Esophagus mucosa (tissue), 1 donor: ENCODE measurements at regions not wholly inside any gene's neighbourhood (a gene's known extent, or its start where the extent isn't known, plus 50 kb on each side); places are given as distances from the start of the nearest gene placed in this dataset.
A peak's percentile ranks its signal among the peaks of the same experiment; 100 is the strongest.
"Not testable (repeated sequence)": the region's sequence is repeated elsewhere in the genome, so short reads cannot be mapped to it uniquely, and the experiment has no call there.

Experiments
- ATAC-seq: fragments of 200-7000 bp; cut with Tn5 transposase; one replicate; pipeline ENCODE4 v1.9.1; 2020
- donor health status: DM: yes; HTN: yes; CAD: no.

DNA sequence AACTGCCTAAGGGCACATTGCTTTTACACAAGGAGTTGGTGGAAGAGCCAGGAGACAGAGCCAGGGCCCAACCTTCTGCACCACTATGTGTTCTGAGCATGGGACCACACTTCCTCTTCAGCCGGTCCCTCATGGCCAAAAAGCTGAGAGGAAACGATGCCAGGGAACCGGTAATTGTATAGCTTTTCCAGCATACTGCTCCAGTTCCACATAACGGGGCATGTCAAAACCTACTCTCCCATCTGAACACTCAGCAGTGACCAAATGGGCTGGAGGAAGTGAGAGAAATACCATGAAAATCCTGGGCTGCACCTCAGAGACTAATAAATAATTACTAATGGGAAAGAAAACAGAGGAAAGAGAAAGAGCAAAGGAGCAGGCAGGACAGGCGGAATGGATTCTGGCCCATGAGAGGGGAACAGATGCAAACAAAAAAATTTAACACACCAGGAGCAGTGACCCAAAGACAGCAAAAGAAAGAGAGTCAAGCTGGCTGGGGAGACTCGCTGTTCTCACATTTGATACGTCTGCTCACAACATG lies 52.0 kb upstream of the BMP2 start:
- no peak for ATAC-seq

DNA sequence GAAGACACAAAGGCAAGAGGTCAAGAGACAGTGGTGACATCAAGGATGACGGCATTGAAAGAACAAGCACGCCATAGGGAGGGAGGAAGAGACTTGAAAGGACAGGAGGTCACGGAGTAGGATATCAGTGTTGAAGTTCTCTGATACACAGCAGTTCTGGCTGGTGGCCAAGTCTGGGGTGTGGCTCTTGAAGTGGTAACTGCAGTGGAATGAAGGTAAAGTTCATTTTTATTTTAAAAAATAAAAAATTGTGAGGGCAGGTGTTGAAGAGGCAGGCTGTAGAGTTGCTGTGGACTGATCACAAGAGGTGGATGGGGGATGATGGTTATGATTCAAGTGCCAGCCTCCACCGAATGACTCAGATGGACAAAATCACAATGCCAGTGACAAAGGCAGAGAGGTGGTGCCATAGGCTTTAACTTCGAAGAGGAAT lies 53.2 kb upstream of the BMP2 start:
- peak; percentile 53 for ATAC-seq

DNA sequence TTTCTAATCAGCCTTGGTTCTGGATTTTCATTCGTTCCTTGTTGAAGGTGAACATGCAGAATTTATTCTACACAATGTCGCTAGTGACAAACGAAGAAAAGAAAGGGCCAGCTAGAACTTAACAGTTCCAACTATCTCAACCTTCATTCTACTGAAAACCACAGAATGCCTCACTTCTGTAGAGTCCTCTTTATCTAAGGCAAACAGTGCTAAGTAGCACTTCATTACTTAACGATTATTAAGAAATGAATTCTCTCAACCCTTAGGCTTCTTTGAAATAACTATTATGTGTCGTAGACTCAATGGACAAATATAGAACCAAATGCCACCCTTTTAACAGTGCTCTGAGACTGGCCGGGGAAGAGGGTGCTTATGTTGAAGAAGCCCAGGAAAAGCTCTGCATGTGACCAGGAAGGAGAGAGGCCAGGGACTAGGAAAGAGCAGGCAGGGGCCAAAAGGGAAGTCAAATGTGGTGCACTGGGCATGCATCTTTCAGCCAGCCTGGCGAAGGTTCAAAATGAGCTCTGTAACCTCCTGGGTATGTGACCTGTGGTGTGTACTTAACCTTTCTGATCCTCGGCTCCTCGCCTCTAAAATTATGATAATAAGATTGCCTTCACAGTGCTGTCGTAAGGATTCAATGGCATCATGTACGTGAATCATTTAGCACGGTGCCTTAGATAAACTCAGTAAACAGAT lies 55.4 kb upstream of the BMP2 start:
- ATAC-seq = no peak

DNA sequence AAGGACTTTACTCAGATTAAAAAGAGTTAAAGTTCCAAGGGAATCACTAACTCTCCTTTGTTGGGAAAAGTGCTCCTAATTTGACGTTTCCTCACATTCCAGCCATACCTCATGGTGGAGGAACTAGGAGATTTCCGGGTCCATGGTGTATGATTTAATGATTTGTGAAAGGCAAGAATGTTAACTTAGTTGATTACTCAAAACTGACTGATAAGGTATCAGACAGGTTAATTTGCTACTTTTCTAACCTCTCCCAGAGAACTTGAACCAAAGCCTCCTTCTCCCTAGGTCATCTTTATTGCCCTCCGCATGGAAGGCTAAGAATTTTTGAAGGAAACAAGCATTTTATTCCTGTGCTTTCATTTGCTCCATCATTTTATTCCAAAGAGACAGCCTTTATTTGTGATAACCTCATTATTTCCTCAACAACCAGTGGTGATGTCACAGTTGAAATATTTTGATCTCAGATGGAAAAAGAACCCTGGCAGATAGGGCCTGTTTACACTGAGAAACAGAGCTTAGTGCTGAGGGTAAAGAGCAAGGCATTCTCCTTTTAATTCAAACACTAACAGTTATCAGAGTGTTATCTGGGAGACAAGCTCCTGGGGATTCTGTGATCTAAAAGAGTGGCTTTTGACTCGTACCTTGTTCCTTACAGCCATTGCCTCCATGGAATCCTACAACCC lies 57.4 kb upstream of the BMP2 start:
- ATAC-seq = no peak

DNA sequence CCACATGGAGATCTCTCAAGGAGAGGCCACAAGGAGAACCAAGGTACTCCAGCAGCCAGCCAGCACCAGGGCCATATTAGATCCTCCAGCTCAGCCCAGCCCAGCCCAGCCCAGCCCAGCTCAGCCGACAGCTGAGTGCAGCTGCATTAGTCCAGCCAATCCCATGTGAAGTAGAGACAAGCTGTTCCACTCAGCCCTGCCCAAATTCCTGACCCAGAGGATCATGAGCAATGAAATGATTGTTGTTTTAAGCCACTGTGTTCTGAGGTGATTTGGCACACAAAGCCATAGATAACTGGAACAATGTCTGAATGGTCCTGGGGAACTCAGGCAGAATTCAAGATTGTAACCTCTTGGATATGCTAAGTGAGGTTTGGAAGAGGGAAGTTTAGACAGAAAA lies 59.5 kb upstream of the BMP2 start:
- peak; percentile 99 for ATAC-seq

DNA sequence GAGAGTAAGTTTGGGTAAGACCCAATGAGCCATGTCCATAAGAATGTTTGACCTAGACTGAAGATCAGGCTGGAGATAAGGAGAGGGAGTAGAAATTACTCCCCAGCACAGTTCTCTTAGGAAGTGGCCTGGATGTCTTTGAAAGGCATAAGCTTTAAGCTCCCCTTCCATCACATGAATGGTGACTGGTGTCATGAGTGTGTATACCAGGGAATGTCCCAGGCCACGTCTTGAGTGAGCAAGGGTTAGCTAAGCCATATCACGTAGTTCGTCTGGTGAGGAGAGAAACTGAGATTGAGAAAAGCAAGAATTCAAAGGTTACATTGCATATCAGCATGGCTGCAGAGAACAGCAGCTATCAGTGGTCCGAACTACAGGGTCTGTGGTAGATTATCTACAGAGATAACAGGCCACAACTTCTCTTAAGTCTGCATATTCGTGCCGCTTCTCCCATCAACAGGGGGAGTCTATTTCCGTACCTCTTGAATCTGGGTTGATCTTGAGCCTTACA lies 60.1 kb upstream of the BMP2 start:
- no peak for ATAC-seq

DNA sequence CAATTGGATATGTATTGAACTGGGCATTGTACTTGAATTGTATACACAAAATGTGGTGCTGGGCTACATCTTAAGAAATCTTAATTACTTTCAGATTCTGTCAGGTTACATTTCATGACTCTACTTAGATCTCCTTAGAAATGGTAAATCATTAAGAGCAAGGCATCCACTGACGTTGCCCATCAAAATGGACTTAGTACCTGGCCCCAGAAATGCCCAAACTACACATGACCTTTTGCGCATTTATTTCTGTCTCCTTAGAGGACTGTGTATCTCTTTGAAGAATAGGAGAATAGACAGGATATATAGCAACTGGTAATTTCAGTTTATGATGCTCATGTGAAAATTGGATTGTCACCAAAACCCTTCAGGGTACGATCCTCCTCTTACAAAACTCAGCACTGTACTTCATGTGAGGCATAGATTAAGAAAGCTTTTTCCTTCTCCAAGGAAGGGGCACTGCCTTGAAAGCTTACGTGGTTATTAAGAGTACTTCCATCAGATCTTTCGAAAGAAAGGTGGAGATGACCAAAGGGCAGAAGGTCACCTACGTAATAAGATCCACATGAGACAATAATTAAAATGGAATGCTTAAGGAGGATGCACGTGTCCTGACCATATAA lies 61.4 kb upstream of the BMP2 start:
- no peak for ATAC-seq

DNA sequence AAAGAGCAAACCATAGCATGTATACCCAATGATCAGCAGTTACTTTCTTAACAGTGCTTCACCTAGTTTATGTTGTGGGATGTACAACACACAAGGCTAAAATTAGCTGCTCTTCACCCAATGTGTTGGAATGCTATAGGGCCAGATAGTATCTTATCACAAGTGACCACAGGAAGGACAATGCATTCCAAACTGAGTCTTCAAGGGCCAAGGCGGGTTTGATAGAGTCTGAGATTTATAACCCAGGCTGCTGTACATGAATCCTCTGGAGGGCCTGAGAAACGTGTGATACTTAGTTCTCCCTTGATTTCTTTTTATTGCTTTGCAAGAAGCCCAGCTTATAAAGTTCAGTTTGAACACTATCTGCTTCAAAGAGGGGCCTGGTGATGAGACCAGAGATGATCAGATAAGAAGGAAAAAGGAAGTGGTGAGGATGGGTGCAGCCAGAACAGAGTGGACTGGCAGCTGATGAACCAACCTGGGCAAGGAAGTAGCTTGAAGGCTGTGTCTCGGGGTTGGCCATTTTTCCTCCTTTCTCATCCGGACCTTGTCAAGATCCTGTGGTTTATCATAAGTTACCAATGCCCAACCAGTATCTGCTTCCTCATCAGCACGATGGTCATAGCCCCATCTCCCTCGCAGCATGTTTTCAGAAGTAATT lies 62.2 kb upstream of the BMP2 start:
- ATAC-seq = no peak

DNA sequence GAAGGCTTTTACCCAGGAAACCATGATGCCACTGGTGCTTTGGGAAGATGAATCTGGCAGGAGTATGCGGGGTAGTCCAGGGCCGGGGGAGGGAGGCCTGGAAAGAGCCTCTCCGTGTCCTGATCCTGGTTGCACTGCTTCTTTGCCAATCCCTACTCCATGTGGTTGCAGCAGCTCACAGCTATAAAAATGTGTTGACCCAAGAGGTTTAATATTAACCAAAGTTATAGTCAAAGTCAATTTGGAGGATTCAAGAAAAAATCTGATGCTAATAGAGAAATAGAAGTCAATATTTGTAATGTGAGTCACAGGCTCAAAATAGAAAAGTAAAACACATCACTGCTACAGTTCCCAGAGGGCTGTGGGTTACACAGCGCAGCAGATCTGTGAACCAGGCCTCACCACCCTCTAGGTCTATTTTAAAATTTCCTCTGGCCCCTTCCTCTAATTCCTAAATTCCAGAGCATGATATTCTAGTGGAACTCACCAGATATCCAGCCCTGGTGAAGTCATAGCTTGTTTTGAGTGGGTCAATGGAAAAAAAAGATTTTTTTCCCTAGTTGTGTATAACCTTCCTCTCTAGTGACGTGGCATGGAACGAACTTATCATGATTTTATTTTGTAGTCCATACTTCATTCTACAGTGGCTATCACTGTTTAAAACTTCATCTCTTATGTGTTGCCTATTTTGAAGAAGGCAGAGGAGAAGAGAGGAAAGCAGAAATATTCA lies 63.2 kb upstream of the BMP2 start:
- no peak for ATAC-seq

DNA sequence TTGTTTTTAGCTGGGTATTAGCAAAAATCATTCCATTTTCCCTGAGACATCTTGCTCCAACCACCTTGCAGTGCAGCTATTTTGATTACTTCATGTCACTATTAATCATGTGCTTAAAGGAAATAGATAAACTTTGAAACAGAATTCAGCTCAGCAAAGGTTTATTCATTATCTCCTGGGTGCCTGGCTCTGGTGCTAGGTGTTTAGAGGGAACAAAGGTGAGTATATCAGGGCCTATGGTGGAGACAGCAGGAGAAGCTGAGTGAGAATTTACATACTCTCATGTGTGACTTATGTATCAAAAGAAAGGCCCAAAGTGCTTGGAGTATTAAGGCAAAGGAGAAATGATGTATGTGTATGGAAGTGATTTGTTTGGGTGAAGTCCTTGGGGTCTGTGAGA lies 63.8 kb upstream of the BMP2 start:
- ATAC-seq = no peak

DNA sequence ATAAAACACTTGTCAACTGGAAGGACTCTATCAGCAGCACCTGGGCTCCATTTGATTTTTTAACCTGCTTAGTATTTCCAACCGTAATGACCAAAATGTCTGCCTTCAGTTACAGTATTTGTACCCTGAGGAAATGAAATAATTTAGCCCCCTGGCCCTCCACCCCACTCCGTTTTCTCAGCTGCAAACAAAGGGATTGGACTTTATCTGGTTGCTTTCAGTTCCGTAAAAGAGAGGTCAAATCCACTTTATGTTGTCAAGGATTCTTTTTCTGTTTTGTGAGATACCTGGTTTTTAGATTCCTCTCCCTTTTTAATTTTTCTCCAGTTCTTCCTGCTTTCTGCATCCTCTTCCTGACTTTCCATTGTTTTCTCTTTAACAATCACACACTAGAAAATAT lies 64.4 kb upstream of the BMP2 start:
- ATAC-seq = no peak

DNA sequence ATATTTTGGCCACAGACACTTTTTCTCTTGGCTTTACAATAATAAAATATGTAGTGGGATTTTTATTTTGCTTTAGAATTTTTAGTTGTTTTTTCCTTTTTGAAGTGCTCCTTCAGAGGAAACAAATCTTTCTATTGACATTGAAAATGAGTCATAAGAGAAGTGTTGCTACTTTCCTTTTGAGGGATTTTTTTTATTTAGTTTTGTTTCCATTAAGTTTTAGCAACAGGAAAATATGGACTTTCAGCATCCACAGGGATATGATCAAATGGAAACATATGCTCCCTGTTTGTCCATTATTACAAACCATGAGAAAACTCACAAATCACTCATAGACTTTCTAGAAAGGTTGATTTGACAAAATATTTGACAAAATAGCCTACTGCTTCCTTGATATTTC lies 65.3 kb upstream of the BMP2 start:
- ATAC-seq = no peak

DNA sequence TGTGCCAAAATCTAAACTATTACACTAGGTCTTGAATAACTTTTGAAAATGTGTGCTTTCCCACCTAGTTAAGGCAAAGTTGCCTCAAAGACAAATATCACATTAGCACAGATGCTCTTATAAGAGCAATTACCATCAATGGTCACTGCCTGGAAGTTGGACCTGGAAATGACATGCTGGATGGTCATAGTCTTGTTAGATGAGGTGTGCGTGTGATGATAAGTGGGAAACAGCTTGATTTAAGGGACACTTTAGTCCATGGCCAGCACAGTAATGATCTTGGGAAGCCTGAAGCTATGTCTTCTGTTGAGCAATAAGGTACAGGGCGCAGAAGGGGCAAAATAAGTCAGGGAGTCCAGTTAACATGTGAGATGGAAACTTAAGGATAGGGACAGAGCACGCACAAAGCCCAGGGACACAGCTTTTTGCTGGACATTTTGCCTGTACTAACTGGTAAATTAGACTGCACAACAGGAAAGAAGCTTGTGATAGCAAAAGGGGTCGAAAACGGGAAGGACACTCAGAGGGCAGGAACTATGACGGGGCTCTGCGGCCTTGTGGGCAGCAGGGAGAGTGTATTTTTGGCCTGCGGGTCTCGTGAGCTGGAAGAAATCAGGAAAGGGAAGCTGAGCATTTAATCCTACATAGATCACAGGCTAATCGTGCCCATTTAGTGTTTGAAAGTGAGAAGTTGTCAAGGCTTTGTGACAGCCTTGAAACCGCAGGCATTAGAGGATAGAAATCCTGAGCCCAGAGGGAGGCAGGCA lies 66.7 kb upstream of the BMP2 start:
- ATAC-seq = no peak

DNA sequence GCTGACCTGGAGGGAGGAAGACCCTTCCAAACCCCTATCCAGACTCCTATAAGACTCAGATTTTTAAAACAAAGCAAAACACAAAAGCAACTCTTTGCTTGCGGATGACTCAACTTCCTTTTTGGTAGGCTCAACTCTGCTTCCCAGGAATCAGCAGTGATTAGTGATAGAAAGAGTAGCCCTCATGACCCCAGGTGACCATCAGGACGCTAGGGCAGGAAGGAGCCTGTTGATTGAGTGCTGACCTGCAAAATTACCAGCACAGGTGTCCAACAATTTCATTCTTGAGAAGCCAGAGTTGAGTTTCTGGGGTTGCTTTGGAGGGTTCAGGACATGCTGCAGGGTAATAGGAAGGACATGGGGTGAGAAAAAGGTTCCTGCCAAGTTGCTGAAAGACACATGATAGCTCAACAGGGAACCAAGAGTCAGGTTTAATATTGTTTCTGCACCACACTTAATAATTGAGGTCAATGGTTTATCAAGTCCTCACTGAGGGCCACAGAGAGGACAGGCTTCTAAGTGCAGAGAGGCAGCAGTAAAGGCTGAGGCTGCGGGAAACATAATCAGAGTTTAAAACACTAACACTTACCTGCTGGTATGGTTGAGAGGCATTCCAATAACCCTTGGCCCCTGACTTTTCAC lies 67.4 kb upstream of the BMP2 start:
- no peak for ATAC-seq

DNA sequence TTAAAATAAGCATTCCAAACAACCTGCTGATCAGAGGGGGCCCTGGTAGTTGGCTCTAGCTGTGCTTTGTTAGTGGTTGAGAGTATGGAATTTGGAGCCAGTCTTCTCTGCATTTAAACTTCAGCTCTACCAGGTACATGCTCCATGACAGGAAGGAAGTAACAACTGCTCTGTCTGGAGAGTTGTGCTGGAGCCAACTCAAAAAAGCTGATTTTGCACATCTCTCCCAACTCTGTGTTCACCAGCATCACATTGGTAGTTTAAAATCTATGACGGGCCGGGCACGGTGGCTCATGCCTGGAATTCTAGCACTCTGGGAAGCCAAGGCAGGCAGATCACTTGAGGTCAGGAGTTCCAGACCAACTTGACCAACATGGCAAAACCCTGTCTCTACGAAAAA lies 68.8 kb upstream of the BMP2 start:
- no peak for ATAC-seq

DNA sequence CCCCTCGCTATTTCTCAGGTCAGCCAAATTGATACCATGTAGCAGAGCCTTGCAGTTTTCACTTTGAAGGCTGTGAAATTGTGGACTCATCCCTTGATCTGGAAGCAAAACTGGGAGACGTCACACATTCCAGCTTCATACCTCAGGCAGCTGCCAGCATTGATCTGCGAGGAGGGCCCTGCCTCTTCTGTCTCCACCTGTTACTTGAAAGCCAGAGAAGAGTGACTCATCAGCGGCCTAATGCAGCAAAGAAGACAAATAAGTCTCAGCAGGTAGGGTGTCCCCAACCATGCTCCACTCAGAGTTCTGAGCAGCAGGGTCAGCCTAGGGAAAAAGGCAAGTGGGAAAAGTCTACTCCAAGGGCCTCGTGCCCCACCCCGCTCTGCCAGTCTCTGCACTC lies 69.4 kb upstream of the BMP2 start:
- peak; percentile 95 for ATAC-seq

DNA sequence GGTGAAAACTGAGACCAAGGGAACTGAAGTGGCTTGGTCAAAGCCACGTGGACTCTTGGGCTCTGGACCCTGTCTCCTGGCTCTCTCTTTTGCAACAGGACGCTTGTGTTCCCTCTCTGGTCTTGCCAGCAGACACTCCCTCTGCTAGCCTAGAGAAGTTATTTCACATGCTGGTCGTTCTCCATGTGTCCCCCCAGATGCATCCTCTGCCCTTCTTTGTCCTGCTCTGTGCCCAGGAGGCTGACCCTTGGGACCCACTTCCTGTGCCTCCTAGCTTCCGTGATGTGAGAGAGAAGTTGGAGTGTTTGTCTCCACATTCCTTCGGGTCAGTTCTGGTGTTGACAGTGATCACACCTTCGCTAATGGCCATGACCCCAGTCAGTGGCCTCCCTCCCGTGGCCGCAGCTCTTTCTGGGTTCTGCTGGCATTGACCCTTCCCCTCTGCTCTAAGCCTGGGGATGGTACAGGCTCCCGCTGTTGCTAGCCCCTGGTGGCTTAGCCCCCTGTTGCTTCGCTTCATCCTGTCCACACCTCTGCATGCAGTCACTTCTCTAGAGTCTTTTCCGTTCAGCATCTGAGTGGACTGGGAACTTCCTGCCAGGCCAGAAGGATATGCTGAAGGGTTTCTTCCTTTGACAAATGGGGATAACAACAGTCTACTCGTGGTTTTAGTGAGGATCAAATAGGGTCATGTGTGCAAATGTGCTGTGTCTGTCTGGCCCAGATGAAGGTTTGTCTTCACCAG lies 70.1 kb upstream of the BMP2 start:
- ATAC-seq = no peak

DNA sequence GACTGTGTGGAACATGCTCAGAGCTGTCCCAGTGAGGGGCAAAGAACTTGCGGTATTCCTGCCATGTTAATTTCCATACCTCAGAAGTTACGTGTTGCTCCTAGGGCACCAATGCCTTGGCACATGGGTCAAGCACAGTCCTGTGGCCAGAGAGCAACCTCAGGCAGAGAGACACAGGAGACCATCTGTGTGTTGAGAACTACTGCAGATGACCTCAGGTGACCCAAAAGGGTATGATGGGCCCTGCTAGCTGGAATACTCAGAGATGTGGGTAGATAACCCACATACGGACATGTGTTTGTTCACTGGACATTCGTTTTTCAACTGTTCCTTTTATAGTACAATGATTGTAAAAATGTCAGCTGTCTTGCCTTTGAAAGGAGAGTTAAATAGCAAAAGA lies 71.5 kb upstream of the BMP2 start:
- ATAC-seq = no peak

DNA sequence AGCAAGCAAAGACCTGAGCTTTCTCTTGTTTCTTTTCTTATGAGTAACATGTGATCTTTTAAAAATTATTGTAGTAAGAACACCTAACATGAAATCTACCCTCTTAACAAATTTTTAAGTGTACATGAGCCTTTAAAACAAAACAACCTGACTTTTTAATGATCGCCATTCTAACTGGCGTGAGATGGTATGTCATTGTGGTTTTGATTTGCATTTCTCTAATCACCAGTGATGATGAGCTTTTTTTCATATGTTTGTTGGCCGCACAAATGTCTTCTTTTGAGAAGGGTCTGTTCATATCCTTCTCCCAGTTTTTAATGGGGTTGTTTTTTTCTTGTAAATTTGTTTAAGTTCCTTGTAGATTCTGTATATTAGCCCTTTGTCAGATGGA lies 73.7 kb upstream of the BMP2 start:
- ATAC-seq = not testable (repeated sequence)

DNA sequence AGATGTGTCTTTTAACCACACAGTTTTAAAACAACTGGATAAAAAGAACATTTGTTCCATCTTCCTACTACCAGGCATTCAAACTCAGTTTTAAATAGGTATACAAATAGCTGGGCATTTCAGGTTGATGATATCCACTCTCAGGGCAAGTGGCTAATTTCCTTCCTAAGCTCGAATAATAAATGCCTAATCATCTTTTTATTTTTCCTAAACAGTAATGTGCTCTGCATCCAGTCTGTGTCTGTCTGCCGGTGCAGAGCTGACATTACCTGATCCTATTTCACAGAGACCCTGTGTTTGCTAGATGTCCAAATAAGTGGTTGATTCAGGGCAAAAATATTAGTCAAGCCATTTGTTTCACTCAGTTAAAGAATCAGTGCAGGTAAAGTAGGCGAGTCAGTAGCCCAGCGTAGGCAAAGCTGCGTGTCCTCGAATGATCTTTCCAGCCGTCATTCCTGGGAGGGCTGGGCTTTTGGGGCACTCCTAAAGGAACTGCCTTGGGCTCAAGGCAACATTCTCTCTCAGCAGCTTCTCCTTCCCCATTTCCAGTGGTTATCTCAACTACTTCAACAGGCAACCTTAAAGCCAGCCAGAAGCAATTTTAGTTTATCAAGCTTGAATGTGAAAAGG lies 74.2 kb upstream of the BMP2 start:
- no peak for ATAC-seq
